CD14-positive monocyte (primary cell): ENCODE measurements at regions not wholly inside any gene's neighbourhood (a gene's known extent, or its start where the extent isn't known, plus 50 kb on each side); places are given as distances from the start of the nearest gene placed in this dataset.
"Not testable (repeated sequence)": the region's sequence is repeated elsewhere in the genome, so short reads cannot be mapped to it uniquely, and the experiment has no call there.

Source experiments
- DNase-seq, 3 donors: peaks; one replicate each; pipeline ENCODE4 v3.0.0-alpha.2; 2011 to 2022
- H2AFZ ChIP-seq: 2 replicates; pipeline ENCODE4 v1.6.0; 2012; ENCODE audit warnings: mild to moderate bottlenecking, low read depth, low read length, inconsistent platforms; ENCODE audit not compliant: insufficient read depth, poor library complexity, severe bottlenecking
- H3K27ac ChIP-seq, 2 donors: 1 replicate in 1 of 2; 2 replicates in 1 of 2; pipeline ENCODE4 v1.5.1; 2012 to 2013; ENCODE audit warnings: low read length in 2 of 2, control low read depth in 1 of 2, inconsistent platforms in 1 of 2, low read depth in 1 of 2, mild to moderate bottlenecking in 1 of 2
- H3K27me3 ChIP-seq, 2 donors: one replicate each; pipeline versions ENCODE4 v1.6.0 to v1.6.1; 2011 to 2013; ENCODE audit warnings: low read length in 2 of 2; ENCODE audit not compliant: control insufficient read depth in 2 of 2, insufficient read depth in 2 of 2
- H3K36me3 ChIP-seq, 2 donors: replicated peaks in 1 of 2; 1 replicate in 1 of 2; 2 replicates in 1 of 2; pipeline versions ENCODE4 v1.5.1 to v1.6.1; 2012 to 2013; ENCODE audit warnings: low read length in 2 of 2, control low read depth in 1 of 2, inconsistent platforms in 1 of 2, mild to moderate bottlenecking in 1 of 2; ENCODE audit not compliant: insufficient read depth in 2 of 2, control insufficient read depth in 1 of 2
- H3K4me1 ChIP-seq, 2 donors: 1 replicate in 1 of 2; 2 replicates in 1 of 2; pipeline versions ENCODE4 v1.5.1 to v1.6.1; 2012 to 2013; ENCODE audit warnings: low read length in 2 of 2, control low read depth in 1 of 2, inconsistent platforms in 1 of 2, mild to moderate bottlenecking in 1 of 2, moderate library complexity in 1 of 2; ENCODE audit not compliant: insufficient read depth in 2 of 2, control insufficient read depth in 1 of 2
- H3K4me2 ChIP-seq: replicated peaks from 2 replicates; pipeline ENCODE3; 2012; ENCODE audit warnings: low read length, moderate library complexity, mild to moderate bottlenecking; ENCODE audit not compliant: poor library complexity, severe bottlenecking; ENCODE audit errors: extremely low read depth
- H3K4me3 ChIP-seq, 3 experiments: fragments of 200-600 bp in 1 of 3; sonication (generic) in 1 of 3; replicated peaks in 1 of 3; 1 replicate in 2 of 3; 2 replicates in 1 of 3; pipeline ENCODE4 v1.5.1; 2011 to 2013; ENCODE audit warnings: low read length in 3 of 3, mild to moderate bottlenecking in 3 of 3, control low read depth in 2 of 3, low read depth in 2 of 3, inconsistent platforms in 1 of 3, moderate library complexity in 1 of 3
- H3K79me2 ChIP-seq: 2 replicates; pipeline ENCODE4 v1.6.0; 2012; ENCODE audit warnings: mild to moderate bottlenecking, control low read depth, inconsistent platforms, low read length, moderate library complexity; ENCODE audit not compliant: insufficient read depth
- H3K9ac ChIP-seq: 2 replicates; pipeline ENCODE4 v1.6.0; 2017; ENCODE audit warnings: low read length, mild to moderate bottlenecking; ENCODE audit not compliant: insufficient read depth, poor library complexity, severe bottlenecking
- H3K9me3 ChIP-seq, 2 donors: replicated peaks in 1 of 2; 1 replicate in 1 of 2; 2 replicates in 1 of 2; pipeline versions ENCODE4 v1.5.1 to v1.6.1; 2012 to 2013; ENCODE audit warnings: low read length in 2 of 2, control low read depth in 1 of 2; ENCODE audit not compliant: control insufficient read depth in 1 of 2, insufficient read depth in 1 of 2
- H4K20me1 ChIP-seq: 2 replicates; pipeline ENCODE4 v1.6.0; 2012; ENCODE audit warnings: mild to moderate bottlenecking, low read length, control low read depth, moderate library complexity; ENCODE audit not compliant: insufficient read depth
- H3K27ac Mint-ChIP-seq, 7 donors: one replicate each; pipeline ENCODE4 v1.8.0; 2020; ENCODE audit warnings: mild to moderate bottlenecking in 7 of 7, mixed read lengths in 7 of 7, moderate library complexity in 6 of 7, inconsistent platforms in 2 of 7
- H3K27me3 Mint-ChIP-seq, 3 donors: one replicate each; pipeline ENCODE4 v1.8.0; 2021 to 2022; ENCODE audit warnings: low read depth in 3 of 3, mild to moderate bottlenecking in 3 of 3, mixed read lengths in 3 of 3, moderate library complexity in 3 of 3, inconsistent platforms in 1 of 3
- H3K36me3 Mint-ChIP-seq, 2 donors: one replicate each; pipeline ENCODE4 v1.8.0; 2020; ENCODE audit warnings: mixed read lengths in 2 of 2, inconsistent platforms in 1 of 2, mild to moderate bottlenecking in 1 of 2
- H3K4me1 Mint-ChIP-seq: one replicate; pipeline ENCODE4 v1.8.0; 2020; ENCODE audit warnings: mild to moderate bottlenecking, mixed read lengths
- H3K4me3 Mint-ChIP-seq, 2 donors: one replicate each; pipeline ENCODE4 v1.8.0; 2020; ENCODE audit warnings: mild to moderate bottlenecking in 2 of 2, mixed read lengths in 2 of 2, moderate library complexity in 1 of 2
- H3K9me3 Mint-ChIP-seq, 7 donors: one replicate each; pipeline ENCODE4 v1.8.0; 2020 to 2022; ENCODE audit warnings: mixed read lengths in 7 of 7, mild to moderate bottlenecking in 6 of 7, moderate library complexity in 6 of 7, inconsistent platforms in 2 of 7
- CTCF ChIP-seq: fragments of 200-600 bp; IDR thresholded peaks from one replicate; pipeline ENCODE4 v1.8.0; 2022; ENCODE audit warnings: antibody characterized with exemption, mild to moderate bottlenecking
- WGBS: methylation state at CpG from one replicate; pipeline ENCODE4 v1.1.5; 2013; ENCODE audit warnings: missing lambda C conversion rate; ENCODE audit not compliant: insufficient coverage; 5-methylcytosine and 5-hydroxymethylcytosine counted together
- intact Hi-C, 2 donors: fragments of 100-400 bp; cut with micrococcal nuclease; formaldehyde crosslinking; loops; one replicate each; pipeline versions ENCODE4 v1.15.0 to v1.15.1; 2023

GRCh38 chr14:71557351-71557750, 374.9 kb upstream of the RGS6 start:
- H3K36me3 Mint-ChIP-seq, result peaks cover 9 to 12% of the 10 kb centered on the region in 2 donors
- H4K20me1 ChIP-seq, result peaks cover 28% of the 10 kb centered on the region
- H3K27me3 ChIP-seq, result no peaks in the 10 kb centered on the region
- no peak for DNase-seq
- no peak overlapping the region for H3K27ac Mint-ChIP-seq
- peaks cover 39% of the 10 kb centered on the region for H3K4me1 Mint-ChIP-seq
- no peaks in the 10 kb centered on the region for H3K27me3 Mint-ChIP-seq
- TF ChIP-seq CTCF, result no peak
- H3K4me1 ChIP-seq, result peaks cover 21 to 28% of the 10 kb centered on the region in 2 donors
- H3K9me3 ChIP-seq, result no peaks in the 10 kb centered on the region
- H3K9ac ChIP-seq, result no peak overlapping the region
- H3K9me3 Mint-ChIP-seq, result no peaks in the 10 kb centered on the region
- no peak overlapping the region for H3K4me3 ChIP-seq
- H3K4me3 Mint-ChIP-seq, result no peak overlapping the region
- no peak overlapping the region for H3K4me2 ChIP-seq
- no peak overlapping the region for H2AFZ ChIP-seq
- no CpG with 5 or more reads among the region's 2 CpGs for WGBS
- peaks cover 0 to 7% of the 10 kb centered on the region in 2 donors for H3K36me3 ChIP-seq
- H3K27ac ChIP-seq, result no peak overlapping the region
- intact Hi-C loops, result no loop called here
- H3K79me2 ChIP-seq, result no peaks in the 10 kb centered on the region

- H3K9me3 ChIP-seq, H3K4me3 Mint-ChIP-seq, H3K36me3 Mint-ChIP-seq, H3K4me3 ChIP-seq, H3K9ac ChIP-seq, H3K27me3 ChIP-seq, H3K79me2 ChIP-seq, H3K27me3 Mint-ChIP-seq, DNase-seq, H3K27ac ChIP-seq, intact Hi-C loops, H3K4me2 ChIP-seq, H2AFZ ChIP-seq, H3K9me3 Mint-ChIP-seq, H3K36me3 ChIP-seq: not testable (repeated sequence)
- peaks cover 21 to 28% of the 10 kb centered on the region in 2 donors for H3K4me1 ChIP-seq
- H3K4me1 Mint-ChIP-seq, result peaks cover 32% of the 10 kb centered on the region
- peaks cover 35% of the 10 kb centered on the region for H4K20me1 ChIP-seq
- peak overlapping the region in 2 of 7 donors; percentile 57 to 73 for H3K27ac Mint-ChIP-seq
- 100% methylated on average over 6 of the region's 10 CpGs for WGBS
Observed at GRCh38 chr14:71558943-71559342, 373.3 kb upstream of the RGS6 start.
